GM20000 (cell line): ENCODE measurements at regions not wholly inside any gene's neighbourhood (a gene's known extent, or its start where the extent isn't known, plus 50 kb on each side); places are given as distances from the start of the nearest gene placed in this dataset.
A peak's percentile ranks its signal among the peaks of the same experiment; 100 is the strongest.

Experiments
- DNase-seq: peaks from one replicate; pipeline ENCODE4 v3.0.0; 2012; ENCODE audit warnings: low spot score
- CTCF ChIP-seq: IDR thresholded peaks from 2 replicates; pipeline ENCODE4 v1.5.1; 2012; ENCODE audit warnings: mild to moderate bottlenecking, control low read depth; ENCODE audit errors: extremely low read depth, missing control alignments

DNA sequence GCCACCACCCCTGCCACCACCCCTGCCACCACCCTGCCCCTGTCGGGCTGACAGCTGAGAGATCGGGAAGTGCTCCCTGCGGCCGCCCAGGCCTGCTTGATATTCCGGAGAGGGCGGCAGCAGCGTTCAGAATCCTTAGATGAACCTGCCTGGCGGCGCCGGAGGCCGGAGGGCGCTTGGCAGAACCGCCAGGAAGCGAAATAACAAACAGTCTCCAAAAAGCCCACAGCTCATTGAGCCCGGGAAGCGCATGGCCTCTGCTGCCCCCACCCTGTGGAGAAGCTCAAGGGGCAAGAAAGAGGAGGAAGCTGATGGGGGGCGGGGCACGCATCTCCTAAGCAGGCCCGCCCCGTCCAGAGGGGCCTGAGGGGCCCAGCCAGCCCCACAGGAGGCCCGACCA, 92.2 kb upstream of the MBOAT2 start:
- TF ChIP-seq CTCF = no peak
- DNase-seq = no peak

DNA sequence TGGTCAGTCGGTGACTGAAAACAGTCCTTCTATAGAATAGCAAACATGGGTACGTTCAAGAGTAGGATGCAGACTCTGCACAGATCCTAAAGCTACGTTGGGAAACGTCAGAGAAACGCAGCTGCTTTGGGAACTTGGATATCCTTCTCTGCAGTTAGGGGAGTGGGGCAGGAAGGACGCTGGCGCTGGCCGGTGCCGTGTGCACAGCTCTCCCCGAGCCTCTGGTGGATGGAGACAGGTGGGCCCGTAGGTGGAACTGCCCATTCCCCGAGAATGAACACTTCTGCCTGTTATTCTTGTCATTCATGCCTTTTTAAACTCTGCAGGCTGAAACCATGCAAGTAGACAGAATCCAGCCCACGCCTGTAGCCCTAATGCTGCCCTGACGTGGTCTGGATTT, 91.7 kb upstream of the MBOAT2 start:
- no peak for TF ChIP-seq CTCF
- DNase-seq = no peak

- DNase-seq = no peak
Measured at GRCh38 chr2:9094117-9094516, 90.6 kb upstream of the MBOAT2 start.

GRCh38 chr2:9093324-9093723, 89.8 kb upstream of the MBOAT2 start:
- TF ChIP-seq CTCF = no peak

More at GRCh38 chr2:9094117-9094516, 90.6 kb upstream of the MBOAT2 start:
- TF ChIP-seq CTCF = no peak

DNA sequence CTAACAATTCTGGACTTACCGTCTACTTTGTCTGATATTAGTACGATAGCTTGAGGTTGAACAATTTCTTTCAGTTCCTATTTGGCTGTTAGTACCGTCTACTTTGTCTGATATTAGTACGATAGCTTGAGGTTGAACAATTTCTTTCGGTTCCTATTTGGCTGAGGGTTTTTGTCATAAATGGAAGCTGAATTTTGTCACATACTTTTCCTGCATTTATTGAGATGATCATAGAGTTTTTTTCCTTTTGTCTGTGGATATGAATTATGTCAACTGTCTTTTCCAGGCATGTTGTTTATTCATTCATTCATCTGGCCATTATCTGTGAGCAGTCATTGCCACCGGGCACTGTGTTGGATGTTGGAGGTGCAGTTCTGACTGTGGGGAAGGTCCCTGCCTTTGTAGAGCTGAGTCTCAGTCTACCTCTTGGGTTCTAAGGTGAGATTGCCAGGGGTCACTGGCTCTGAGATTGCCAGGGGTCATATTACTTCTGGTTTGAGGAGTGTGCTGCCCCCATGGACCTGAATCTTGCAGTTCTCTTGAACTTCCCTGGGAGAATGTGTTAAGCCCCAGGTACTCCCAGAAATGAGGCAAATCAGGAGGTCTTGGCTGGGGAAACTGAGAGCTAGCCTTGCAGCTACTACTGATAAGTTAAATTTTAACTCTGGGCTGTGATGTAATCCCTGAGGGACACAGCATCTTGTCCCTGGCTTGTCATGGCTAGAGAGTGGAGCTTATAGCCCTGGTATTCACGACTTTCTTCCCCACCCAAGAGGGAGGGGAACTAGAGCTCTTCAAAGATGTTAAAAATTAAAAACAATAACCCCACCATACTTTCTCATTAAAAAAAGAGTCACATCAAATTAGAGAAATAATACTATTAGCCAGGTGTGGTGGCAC, 89.1 kb upstream of the MBOAT2 start:
- TF ChIP-seq CTCF = no peak
- peak; percentile 59 for DNase-seq

More at GRCh38 chr2:9093324-9093723, 89.8 kb upstream of the MBOAT2 start:
- DNase-seq = no peak

DNA sequence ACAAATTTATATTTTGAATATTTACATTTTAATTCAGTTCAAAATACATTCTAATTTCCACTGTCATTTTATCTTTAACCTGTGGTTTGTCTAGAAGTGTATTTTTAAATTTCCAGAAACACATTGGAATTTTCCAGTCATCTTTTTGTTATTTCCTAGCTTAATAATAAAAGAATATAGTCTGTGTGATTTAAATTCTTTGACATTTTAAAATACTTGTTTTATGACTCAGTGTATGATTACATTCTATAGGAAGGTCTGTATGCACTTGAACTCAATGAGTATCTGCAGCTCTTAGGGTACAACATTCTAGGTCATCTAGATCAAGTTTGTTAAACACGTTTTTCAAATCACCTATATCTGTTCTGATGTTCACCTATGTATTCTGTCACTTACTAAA, 88.3 kb upstream of the MBOAT2 start:
- DNase-seq = no peak
- TF ChIP-seq CTCF = no peak

DNA sequence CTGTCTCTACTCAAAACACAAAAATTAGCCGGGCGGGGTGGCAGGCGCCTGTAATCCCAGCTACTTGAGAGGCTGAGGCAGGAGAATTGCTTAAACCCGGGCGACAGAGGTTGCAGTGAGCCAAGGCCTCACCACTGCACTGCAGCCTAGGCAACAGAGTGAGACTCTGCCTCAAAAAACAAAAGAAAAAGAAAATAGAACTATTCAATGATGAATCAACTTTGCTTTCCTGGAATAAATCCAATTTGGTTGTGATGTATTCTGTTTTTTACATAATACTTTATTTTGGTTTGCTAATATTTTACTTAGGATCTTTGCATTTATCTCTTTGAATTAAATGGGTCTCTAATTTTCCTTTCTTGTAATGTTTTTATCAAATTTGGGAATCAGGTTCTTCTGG, 86.3 kb upstream of the MBOAT2 start:
- TF ChIP-seq CTCF = no peak
- no peak for DNase-seq
